ENCODE measurements at regions not wholly inside any gene's neighbourhood (a gene's known extent, or its start where the extent isn't known, plus 50 kb on each side); places are given as distances from the start of the nearest gene placed in this dataset.

GRCh38 chr9:14453286-14453685 is 139.3 kb upstream of the NFIB start:
- Histone ChIP-seq H3K4me3 (no peak overlapping the region), H3K36me3 (ENCODE audit: insufficient read depth in 1 of 2, low read depth in 1 of 2) (no peaks in the 10 kb centered on the region), H3K4me1 (no peaks in the 10 kb centered on the region), H3K27me3 (ENCODE audit: insufficient read depth in 3 of 3, low read length in 2 of 3) (no peaks in the 10 kb centered on the region), H3K27ac (no peak overlapping the region), H3K9me3 (no peaks in the 10 kb centered on the region)
- TF ChIP-seq, protein P1, sequence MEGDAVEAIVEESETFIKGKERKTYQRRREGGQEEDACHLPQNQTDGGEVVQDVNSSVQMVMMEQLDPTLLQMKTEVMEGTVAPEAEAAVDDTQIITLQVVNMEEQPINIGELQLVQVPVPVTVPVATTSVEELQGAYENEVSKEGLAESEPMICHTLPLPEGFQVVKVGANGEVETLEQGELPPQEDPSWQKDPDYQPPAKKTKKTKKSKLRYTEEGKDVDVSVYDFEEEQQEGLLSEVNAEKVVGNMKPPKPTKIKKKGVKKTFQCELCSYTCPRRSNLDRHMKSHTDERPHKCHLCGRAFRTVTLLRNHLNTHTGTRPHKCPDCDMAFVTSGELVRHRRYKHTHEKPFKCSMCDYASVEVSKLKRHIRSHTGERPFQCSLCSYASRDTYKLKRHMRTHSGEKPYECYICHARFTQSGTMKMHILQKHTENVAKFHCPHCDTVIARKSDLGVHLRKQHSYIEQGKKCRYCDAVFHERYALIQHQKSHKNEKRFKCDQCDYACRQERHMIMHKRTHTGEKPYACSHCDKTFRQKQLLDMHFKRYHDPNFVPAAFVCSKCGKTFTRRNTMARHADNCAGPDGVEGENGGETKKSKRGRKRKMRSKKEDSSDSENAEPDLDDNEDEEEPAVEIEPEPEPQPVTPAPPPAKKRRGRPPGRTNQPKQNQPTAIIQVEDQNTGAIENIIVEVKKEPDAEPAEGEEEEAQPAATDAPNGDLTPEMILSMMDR (IDR thresholded peaks at IDR 0.05) = no peak
- ATAC-seq (no peak), DNase-seq (no peak)
- intact Hi-C loops (cut with DNase I) = no loop called here

DNA sequence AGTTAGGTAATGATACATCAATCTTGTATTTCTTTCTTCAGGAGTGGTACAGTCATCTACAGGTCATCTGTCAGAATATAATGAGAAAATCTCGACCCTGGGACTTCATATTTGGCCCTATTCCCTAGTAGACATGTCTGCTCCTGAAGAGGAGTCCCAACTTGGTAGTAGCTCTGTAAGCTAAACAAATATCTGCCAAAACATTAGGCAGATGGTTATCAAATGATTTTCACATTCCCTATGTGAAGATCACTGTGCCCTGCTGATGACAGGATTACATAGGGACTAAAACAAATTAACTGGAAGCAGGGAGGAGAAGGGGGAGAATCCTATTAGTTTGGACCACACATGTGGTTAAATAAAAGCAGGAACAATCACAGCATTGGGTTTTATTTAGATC is 138.6 kb upstream of the NFIB start:
- Histone ChIP-seq H3K4me3 (no peak overlapping the region), H3K27me3 (ENCODE audit: insufficient read depth in 3 of 3, low read length in 2 of 3) (no peaks in the 10 kb centered on the region), H3K36me3 (ENCODE audit: insufficient read depth in 1 of 2, low read depth in 1 of 2) (no peaks in the 10 kb centered on the region), H3K4me1 (no peaks in the 10 kb centered on the region), H3K27ac (no peak overlapping the region), H3K9me3 (no peaks in the 10 kb centered on the region)
- intact Hi-C loops (cut with DNase I) = no loop called here
- ATAC-seq (no peak), DNase-seq (no peak)
- WGBS, 3 donors = 29 to 40% (median 35%) methylated on average over 1 of the region's 1 CpG
- TF ChIP-seq, protein P1 (IDR thresholded peaks at IDR 0.05) = no peak

- WGBS, 3 donors = 75 to 78% (median 77%) methylated on average over 4 of the region's 4 CpGs
- TF ChIP-seq, protein P1 (IDR thresholded peaks at IDR 0.05) = no peak
Measured at GRCh38 chr9:14451949-14452348, 138.0 kb upstream of the NFIB start.

DNA sequence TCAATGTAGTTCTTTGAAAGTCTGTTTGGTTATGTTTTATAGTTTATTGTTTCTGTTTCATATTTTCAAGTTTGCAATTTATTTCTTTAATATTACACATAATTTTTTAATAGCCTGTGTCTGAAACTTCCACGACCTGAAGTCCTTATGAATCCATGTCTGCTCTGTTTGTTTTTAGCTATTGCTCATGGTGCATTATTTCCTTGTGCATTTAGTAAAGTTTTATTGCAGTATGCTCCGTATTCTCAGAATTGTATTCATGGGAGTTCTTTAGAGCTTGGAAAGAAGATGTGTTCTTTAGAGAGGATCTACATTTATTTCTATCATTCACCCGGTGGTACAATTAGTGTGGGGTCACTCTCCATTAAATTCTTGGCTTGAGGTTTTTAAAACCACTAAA is 133.2 kb upstream of the NFIB start:
- Histone ChIP-seq H3K27me3 (ENCODE audit: insufficient read depth in 3 of 3, low read length in 2 of 3) (no peaks in the 10 kb centered on the region), H3K4me3 (no peak overlapping the region), H3K9me3 (no peaks in the 10 kb centered on the region), H3K27ac (no peak overlapping the region), H3K4me1 (no peaks in the 10 kb centered on the region), H3K36me3 (ENCODE audit: insufficient read depth in 1 of 2, low read depth in 1 of 2) (no peaks in the 10 kb centered on the region)
- no peak for ATAC-seq
- DNase-seq = no peak
- intact Hi-C loops (cut with DNase I) = no loop called here
- TF ChIP-seq, protein P1 (IDR thresholded peaks at IDR 0.05) = no peak
- 66 to 73% (median 70%) methylated on average over 3 of the region's 3 CpGs for WGBS, 3 donors

More at GRCh38 chr9:14451949-14452348, 138.0 kb upstream of the NFIB start:
- ATAC-seq (no peak), DNase-seq (no peak)
- no peaks in the 10 kb centered on the region for H3K4me1 ChIP-seq
- H3K27ac ChIP-seq = no peak overlapping the region
- H3K9me3 ChIP-seq = no peaks in the 10 kb centered on the region
- H3K36me3 ChIP-seq (ENCODE audit: insufficient read depth in 1 of 2, low read depth in 1 of 2) = no peaks in the 10 kb centered on the region
- H3K4me3 ChIP-seq = no peak overlapping the region
- no peaks in the 10 kb centered on the region for H3K27me3 ChIP-seq (ENCODE audit: insufficient read depth in 3 of 3, low read length in 2 of 3)
- intact Hi-C loops (cut with DNase I) = no loop called here

- DNase-seq (no peak), ATAC-seq (no peak)
- H3K27me3 ChIP-seq (ENCODE audit: insufficient read depth in 3 of 3, low read length in 2 of 3) = no peaks in the 10 kb centered on the region
- H3K4me1 ChIP-seq = no peaks in the 10 kb centered on the region
- 94 to 96% (median 95%) methylated on average over 3 of the region's 3 CpGs for WGBS, 3 donors
- no peak overlapping the region for H3K27ac ChIP-seq
- intact Hi-C loops (cut with DNase I) = no loop called here
- no peaks in the 10 kb centered on the region for H3K36me3 ChIP-seq (ENCODE audit: insufficient read depth in 1 of 2, low read depth in 1 of 2)
- TF ChIP-seq, protein P1 (IDR thresholded peaks at IDR 0.05) = no peak
- H3K9me3 ChIP-seq = no peaks in the 10 kb centered on the region
- no peak overlapping the region for H3K4me3 ChIP-seq
Measured at GRCh38 chr9:14445946-14446345, 132.0 kb upstream of the NFIB start.

All from psoas muscle (tissue), 7 donors.